H9 (cell line): ENCODE measurements at regions not wholly inside any gene's neighbourhood (a gene's known extent, or its start where the extent isn't known, plus 50 kb on each side); places are given as distances from the start of the nearest gene placed in this dataset.

Experiments
- DNase-seq: peaks from one replicate; pipeline ENCODE4 v3.0.0-alpha.2; 2017
- H2AFZ ChIP-seq: one replicate; pipeline ENCODE4 v1.6.1; 2013; ENCODE audit warnings: mild to moderate bottlenecking, low read length, control low read depth, moderate library complexity
- H2AK5ac ChIP-seq: 2 replicates; pipeline ENCODE4 v1.6.1; 2013; ENCODE audit warnings: low read length, control low read depth, mixed read lengths; ENCODE audit not compliant: insufficient read length
- H2BK120ac ChIP-seq: one replicate; pipeline ENCODE4 v1.6.1; 2013; ENCODE audit warnings: low read depth, mild to moderate bottlenecking, low read length, control low read depth, inconsistent platforms; ENCODE audit not compliant: poor library complexity, severe bottlenecking
- H2BK12ac ChIP-seq: 2 replicates; pipeline ENCODE4 v1.6.1; 2013; ENCODE audit warnings: low read length, control low read depth, mixed read lengths, low read depth; ENCODE audit not compliant: insufficient read length
- H2BK15ac ChIP-seq: 2 replicates; pipeline ENCODE4 v1.6.1; 2013; ENCODE audit warnings: low read depth, low read length, control low read depth
- H2BK20ac ChIP-seq: one replicate; pipeline ENCODE4 v1.6.1; 2013; ENCODE audit warnings: low read depth, mild to moderate bottlenecking, low read length, control low read depth, inconsistent platforms; ENCODE audit not compliant: poor library complexity, severe bottlenecking
- H2BK5ac ChIP-seq: 2 replicates; pipeline ENCODE4 v1.6.1; 2013; ENCODE audit warnings: low read length, control low read depth, mixed read lengths; ENCODE audit not compliant: insufficient read length
- H3K14ac ChIP-seq: 2 replicates; pipeline ENCODE4 v1.6.1; 2013; ENCODE audit warnings: low read length, control low read depth; ENCODE audit not compliant: insufficient read depth
- H3K18ac ChIP-seq: 2 replicates; pipeline ENCODE4 v1.6.1; 2013; ENCODE audit warnings: low read depth, mild to moderate bottlenecking, mixed read lengths, low read length, control low read depth; ENCODE audit not compliant: insufficient read length
- H3K23ac ChIP-seq: 2 replicates; pipeline ENCODE4 v1.6.1; 2013; ENCODE audit warnings: low read length, control low read depth, mixed read lengths, low read depth; ENCODE audit not compliant: insufficient read length
- H3K23me2 ChIP-seq: 2 replicates; pipeline ENCODE4 v1.6.1; 2013; ENCODE audit warnings: low read depth, mild to moderate bottlenecking, mixed read lengths, low read length, control low read depth; ENCODE audit not compliant: insufficient read length, poor library complexity, severe bottlenecking
- H3K27ac ChIP-seq: 2 replicates; pipeline ENCODE4 v1.5.1; 2013; ENCODE audit warnings: low read length, control low read depth, mixed read lengths, low read depth; ENCODE audit not compliant: insufficient read length
- H3K27me3 ChIP-seq: 2 replicates; pipeline ENCODE4 v1.6.1; 2013; ENCODE audit warnings: low read length, control low read depth, inconsistent platforms; ENCODE audit not compliant: insufficient read depth
- H3K4ac ChIP-seq: 2 replicates; pipeline ENCODE4 v1.6.1; 2013; ENCODE audit warnings: low read depth, mild to moderate bottlenecking, control low read depth, inconsistent platforms, low read length, moderate library complexity
- H3K4me1 ChIP-seq: 2 replicates; pipeline ENCODE4 v1.6.1; 2013; ENCODE audit warnings: low read length, control low read depth, inconsistent platforms; ENCODE audit not compliant: insufficient read depth
- H3K4me2 ChIP-seq: 2 replicates; pipeline ENCODE4 v1.6.1; 2013; ENCODE audit warnings: low read length, control low read depth, mixed read lengths; ENCODE audit not compliant: insufficient read length, insufficient read depth
- H3K56ac ChIP-seq: 2 replicates; pipeline ENCODE4 v1.6.1; 2013; ENCODE audit warnings: low read depth, mild to moderate bottlenecking, mixed read lengths, low read length, control low read depth; ENCODE audit not compliant: insufficient read length
- H3K79me1 ChIP-seq: 2 replicates; pipeline ENCODE4 v1.6.1; 2013; ENCODE audit warnings: low read depth, mild to moderate bottlenecking, moderate library complexity, low read length, control low read depth, inconsistent platforms; ENCODE audit not compliant: insufficient read depth, poor library complexity, severe bottlenecking
- H3K79me2 ChIP-seq: 2 replicates; pipeline ENCODE4 v1.6.1; 2013; ENCODE audit warnings: low read length, control low read depth, inconsistent platforms; ENCODE audit not compliant: insufficient read depth
- H3K9ac ChIP-seq: 2 replicates; pipeline ENCODE4 v1.6.1; 2013; ENCODE audit warnings: low read length, control low read depth, mixed read lengths; ENCODE audit not compliant: insufficient read length; ENCODE audit errors: extremely low read depth
- H3K9me3 ChIP-seq: one replicate; pipeline ENCODE4 v1.6.1; 2013; ENCODE audit warnings: low read depth, low read length, inconsistent platforms; ENCODE audit not compliant: control insufficient read depth
- H3T11ph ChIP-seq: one replicate; pipeline ENCODE4 v1.6.1; 2013; ENCODE audit warnings: mild to moderate bottlenecking, low read length, control low read depth, inconsistent platforms
- H4K20me1 ChIP-seq: one replicate; pipeline ENCODE4 v1.6.1; 2013; ENCODE audit not compliant: control insufficient read depth, insufficient read length, insufficient read depth
- H4K5ac ChIP-seq: 2 replicates; pipeline ENCODE4 v1.6.1; 2013; ENCODE audit warnings: low read depth, mild to moderate bottlenecking, mixed read lengths, low read length, control low read depth; ENCODE audit not compliant: insufficient read length
- H4K8ac ChIP-seq: replicated peaks from 2 replicates; pipeline ENCODE4 v1.6.1; 2013; ENCODE audit warnings: low read length, control low read depth, mixed read lengths, low read depth; ENCODE audit not compliant: insufficient read length
- H4K91ac ChIP-seq: 2 replicates; pipeline ENCODE4 v1.6.1; 2013; ENCODE audit warnings: low read depth, mild to moderate bottlenecking, moderate library complexity, mixed read lengths, low read length, control low read depth; ENCODE audit not compliant: insufficient read length
- H3K27ac Mint-ChIP-seq, 3 experiments: 2 replicates in 2 of 3; 3 replicates in 1 of 3; pipeline ENCODE4 v1.8.0; 2020 to 2021; ENCODE audit warnings: mixed read lengths in 3 of 3, mild to moderate bottlenecking in 1 of 3, moderate library complexity in 1 of 3
- H3K27me3 Mint-ChIP-seq: 2 replicates; pipeline ENCODE4 v1.8.0; 2021; ENCODE audit warnings: low read depth, mild to moderate bottlenecking, moderate library complexity, mixed read lengths
- H3K36me3 Mint-ChIP-seq, 3 experiments: 2 replicates in 2 of 3; 3 replicates in 1 of 3; pipeline ENCODE4 v1.8.0; 2020 to 2021; ENCODE audit warnings: low read depth in 3 of 3, mixed read lengths in 3 of 3; ENCODE audit not compliant: insufficient read depth in 1 of 3
- H3K4me1 Mint-ChIP-seq, 2 experiments: 2 replicates each; pipeline ENCODE4 v1.8.0; 2020; ENCODE audit warnings: mixed read lengths in 2 of 2
- H3K4me3 Mint-ChIP-seq, 2 experiments: 2 replicates in 1 of 2; 3 replicates in 1 of 2; pipeline ENCODE4 v1.8.0; 2020 to 2021; ENCODE audit warnings: mild to moderate bottlenecking in 2 of 2, mixed read lengths in 2 of 2, moderate library complexity in 1 of 2
- H3K9me3 Mint-ChIP-seq, 2 experiments: 2 replicates in 1 of 2; 3 replicates in 1 of 2; pipeline ENCODE4 v1.8.0; 2020; ENCODE audit warnings: mild to moderate bottlenecking in 2 of 2, mixed read lengths in 2 of 2, moderate library complexity in 1 of 2
- WGBS: extraction: QIAGEN DNeasy Blood & Tissue Kit; methylation state at CpG from one replicate; pipeline ENCODE4 v1.1.7; 2013; ENCODE audit warnings: missing lambda C conversion rate, low lambda C conversion rate, mixed read lengths; ENCODE audit not compliant: insufficient read length; ENCODE audit errors: extremely low coverage; 5-methylcytosine and 5-hydroxymethylcytosine counted together
- TF ChIP-seq, protein P1 (sequence below): fragments of 200-600 bp; sonication (generic); conservative IDR thresholded peaks from 3 replicates; pipeline ENCODE4 v1.8.0; 2021; ENCODE audit warnings: antibody characterized with exemption, mild to moderate bottlenecking

DNA sequence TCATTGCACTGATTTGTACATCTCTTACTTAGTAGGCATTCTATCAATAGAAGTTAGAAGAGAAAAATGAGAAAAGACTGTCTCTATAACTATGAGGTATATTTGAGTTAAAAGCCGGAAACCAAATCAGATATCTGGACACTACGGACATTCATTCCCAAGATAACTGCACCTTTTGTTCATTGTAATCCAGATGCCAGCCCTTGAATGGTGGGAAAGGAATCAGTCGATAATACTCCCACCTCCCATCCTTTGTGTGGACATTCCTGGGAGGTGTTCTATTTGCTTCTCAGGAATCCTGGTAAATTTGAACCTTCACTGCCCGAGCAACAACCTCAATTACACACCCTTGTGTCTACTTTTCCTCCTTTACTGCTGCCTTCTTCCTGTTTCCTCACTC is 225.2 kb downstream of the CHD9NB start:
- H4K91ac ChIP-seq: no peak overlapping the region
- H3K79me2 ChIP-seq: no peaks in the 10 kb centered on the region
- Mint-ChIP-seq H3K36me3 (no peaks in the 10 kb centered on the region), H3K9me3 (no peaks in the 10 kb centered on the region), H3K27ac (no peak overlapping the region), H3K27me3 (no peaks in the 10 kb centered on the region), H3K4me3 (no peak overlapping the region), H3K4me1 (0 out of 4 replicates have a peak, but pooled peaks cover 0 to 2% of the 10 kb centered on the region in 2 experiments)
- H3K14ac ChIP-seq: no peak overlapping the region
- DNase-seq: no peak
- no peaks in the 10 kb centered on the region for H3K79me1 ChIP-seq
- H3K4me2 ChIP-seq: no peak overlapping the region
- TF ChIP-seq, protein P1, sequence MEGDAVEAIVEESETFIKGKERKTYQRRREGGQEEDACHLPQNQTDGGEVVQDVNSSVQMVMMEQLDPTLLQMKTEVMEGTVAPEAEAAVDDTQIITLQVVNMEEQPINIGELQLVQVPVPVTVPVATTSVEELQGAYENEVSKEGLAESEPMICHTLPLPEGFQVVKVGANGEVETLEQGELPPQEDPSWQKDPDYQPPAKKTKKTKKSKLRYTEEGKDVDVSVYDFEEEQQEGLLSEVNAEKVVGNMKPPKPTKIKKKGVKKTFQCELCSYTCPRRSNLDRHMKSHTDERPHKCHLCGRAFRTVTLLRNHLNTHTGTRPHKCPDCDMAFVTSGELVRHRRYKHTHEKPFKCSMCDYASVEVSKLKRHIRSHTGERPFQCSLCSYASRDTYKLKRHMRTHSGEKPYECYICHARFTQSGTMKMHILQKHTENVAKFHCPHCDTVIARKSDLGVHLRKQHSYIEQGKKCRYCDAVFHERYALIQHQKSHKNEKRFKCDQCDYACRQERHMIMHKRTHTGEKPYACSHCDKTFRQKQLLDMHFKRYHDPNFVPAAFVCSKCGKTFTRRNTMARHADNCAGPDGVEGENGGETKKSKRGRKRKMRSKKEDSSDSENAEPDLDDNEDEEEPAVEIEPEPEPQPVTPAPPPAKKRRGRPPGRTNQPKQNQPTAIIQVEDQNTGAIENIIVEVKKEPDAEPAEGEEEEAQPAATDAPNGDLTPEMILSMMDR: no peak
- H3K23me2 ChIP-seq: no peaks in the 10 kb centered on the region
- H2BK20ac ChIP-seq: no peak overlapping the region
- no peak overlapping the region for H2AK5ac ChIP-seq
- H3K18ac ChIP-seq: no peak overlapping the region
- H2BK12ac ChIP-seq: no peak overlapping the region
- no peak overlapping the region for H2BK5ac ChIP-seq
- H2BK15ac ChIP-seq: no peak overlapping the region
- H3T11ph ChIP-seq: no peak overlapping the region
- H3K56ac ChIP-seq: no peak overlapping the region
- no peak overlapping the region for H4K8ac ChIP-seq
- H3K9ac ChIP-seq: no peak overlapping the region
- H3K4me1 ChIP-seq: no peaks in the 10 kb centered on the region
- WGBS: no CpG with 5 or more reads among the region's 4 CpGs
- no peaks in the 10 kb centered on the region for H3K9me3 ChIP-seq
- no peak overlapping the region for H3K27ac ChIP-seq
- H2AFZ ChIP-seq: no peak overlapping the region
- no peak overlapping the region for H4K5ac ChIP-seq
- H3K4ac ChIP-seq: no peak overlapping the region
- no peaks in the 10 kb centered on the region for H3K27me3 ChIP-seq
- no peak overlapping the region for H2BK120ac ChIP-seq
- no peaks in the 10 kb centered on the region for H4K20me1 ChIP-seq
- H3K23ac ChIP-seq: no peak overlapping the region
